Adrenal gland (tissue), 9 donors: ENCODE measurements at regions not wholly inside any gene's neighbourhood (a gene's known extent, or its start where the extent isn't known, plus 50 kb on each side); places are given as distances from the start of the nearest gene placed in this dataset.
A peak's percentile ranks its signal among the peaks of the same experiment; 100 is the strongest.

Experiments used
- DNase-seq, 7 donors: peaks; one replicate each; pipeline ENCODE4 v3.0.0-alpha.2; 2019 to 2020
- H3K27ac ChIP-seq, 5 donors: fragments of 200-600 bp; sonication (generic) in 4 of 5; 1 replicate in 3 of 5; 2 replicates in 2 of 5; pipeline versions ENCODE4 v1.5.1 to v1.8.0; 2016 to 2020; ENCODE audit warnings: mild to moderate bottlenecking in 1 of 5
- H3K27me3 ChIP-seq: fragments of 200-600 bp; 2 replicates; pipeline ENCODE4 v1.8.0; 2021
- H3K36me3 ChIP-seq, 2 donors: fragments of 200-600 bp; replicated peaks in 1 of 2; 1 replicate in 1 of 2; 2 replicates in 1 of 2; pipeline versions ENCODE4 v1.5.1 to v1.8.0; 2018 to 2022
- H3K4me1 ChIP-seq, 2 donors: fragments of 200-600 bp; replicated peaks in 1 of 2; 1 replicate in 1 of 2; 2 replicates in 1 of 2; pipeline versions ENCODE4 v1.5.1 to v1.8.0; 2018 to 2021
- H3K4me3 ChIP-seq, 4 donors: fragments of 200-600 bp; sonication (generic) in 3 of 4; one replicate each; pipeline ENCODE4 v1.5.1; 2016 to 2018
- H3K9me3 ChIP-seq, 3 donors: fragments of 200-600 bp; sonication (generic) in 1 of 3; replicated peaks in 1 of 3; 1 replicate in 2 of 3; 2 replicates in 1 of 3; pipeline versions ENCODE4 v1.5.1 to v1.8.0; 2016 to 2021
- CTCF ChIP-seq, 6 experiments: fragments of 450-650 bp in 4 of 6; fragments of 200-600 bp in 2 of 6; sonication (generic) in 1 of 6; IDR thresholded peaks; 1 replicate in 5 of 6; 2 replicates in 1 of 6; pipeline versions ENCODE4 v1.5.1 to v1.8.0; 2016 to 2021; ENCODE audit warnings: antibody characterized with exemption in 6 of 6, mild to moderate bottlenecking in 2 of 6, moderate library complexity in 1 of 6
- POLR2A ChIP-seq, 2 donors: fragments of 450-650 bp; IDR thresholded peaks; one replicate each; pipeline ENCODE4 v1.6.1; 2017; ENCODE audit warnings: antibody characterized with exemption in 2 of 2, mild to moderate bottlenecking in 2 of 2, moderate library complexity in 1 of 2
- WGBS, 4 donors: extraction: QIAGEN DNeasy Blood & Tissue Kit in 2 of 4; methylation state at CpG; one replicate each; pipeline versions ENCODE4 v1.1.5 to v1.1.7; 2013 to 2017; 5-methylcytosine and 5-hydroxymethylcytosine counted together
- intact Hi-C, 2 donors: fragments of 100-400 bp; cut with DNase I; formaldehyde crosslinking; loops; one replicate each; pipeline versions ENCODE4 v1.14.1 to v1.15.0; 2022 to 2023
- donor health status: healthy with polysubstance abuse.
- donor health status: Bipolar disorder and iron deficiency.
- donor health status: DM: yes; HTN: yes; CAD: no.
- donor health status: DM: no; HTN: no; CAD: no.
- donor health status: DM: no; HTN: no; CAD: no.

- H3K9me3 ChIP-seq = no peaks in the 10 kb centered on the region
- intact Hi-C loops = no loop called here
- no peaks in the 10 kb centered on the region for H3K27me3 ChIP-seq
- no peak overlapping the region for H3K4me3 ChIP-seq
- no peaks in the 10 kb centered on the region for H3K4me1 ChIP-seq
- no peak for DNase-seq
- TF ChIP-seq CTCF (IDR thresholded peaks at IDR 0.05) = no peak
- TF ChIP-seq POLR2A (IDR thresholded peaks at IDR 0.05) = no peak
- no peak overlapping the region for H3K27ac ChIP-seq
- H3K36me3 ChIP-seq = no peaks in the 10 kb centered on the region
Observed at GRCh38 chr12:92615086-92615485, 87.7 kb upstream of the PLEKHG7 start.

- no peaks in the 10 kb centered on the region for H3K4me1 ChIP-seq
- no peak overlapping the region for H3K4me3 ChIP-seq
- 89 to 92% (median 90%) methylated on average over 4 of the region's 4 CpGs for WGBS, 4 donors
- TF ChIP-seq POLR2A (IDR thresholded peaks at IDR 0.05) = no peak
- H3K36me3 ChIP-seq = no peaks in the 10 kb centered on the region
- no peaks in the 10 kb centered on the region for H3K9me3 ChIP-seq
- H3K27ac ChIP-seq = no peak overlapping the region
- no peaks in the 10 kb centered on the region for H3K27me3 ChIP-seq
- intact Hi-C loops = no loop called here
- no peak for DNase-seq
Observed at GRCh38 chr12:92614502-92614901, 88.3 kb upstream of the PLEKHG7 start.

- Histone ChIP-seq H3K36me3 (no peaks in the 10 kb centered on the region), H3K27me3 (no peaks in the 10 kb centered on the region), H3K9me3 (no peaks in the 10 kb centered on the region), H3K27ac (no peak overlapping the region), H3K4me1 (no peaks in the 10 kb centered on the region), H3K4me3 (no peak overlapping the region)
- WGBS, 4 donors = 78 to 95% (median 89%) methylated on average over 2 of the region's 2 CpGs
- intact Hi-C loops = no loop called here
- TF ChIP-seq CTCF (IDR thresholded peaks at IDR 0.05) (no peak), POLR2A (IDR thresholded peaks at IDR 0.05) (no peak)
- no peak for DNase-seq
Observed at GRCh38 chr12:92614001-92614400, 88.8 kb upstream of the PLEKHG7 start.

- no peak for TF ChIP-seq POLR2A (IDR thresholded peaks at IDR 0.05)
- no peak for TF ChIP-seq CTCF (IDR thresholded peaks at IDR 0.05)
- no peak for DNase-seq
Observed at GRCh38 chr12:92612611-92613010, 90.2 kb upstream of the PLEKHG7 start.

GRCh38 chr12:92608151-92609091 lies 94.4 kb upstream of the PLEKHG7 start:
- Histone ChIP-seq H3K36me3 (no peaks in the 10 kb centered on the region), H3K27me3 (no peaks in the 10 kb centered on the region), H3K4me1 (peaks cover 6 to 8% of the 10 kb centered on the region in 2 donors), H3K27ac (no peak overlapping the region), H3K4me3 (no peak overlapping the region), H3K9me3 (no peaks in the 10 kb centered on the region)
- DNase-seq = peak in 3 of 7 donors; percentile 23 to 59 (median 30)
- intact Hi-C loops = no loop called here
- WGBS, 4 donors = 30 to 41% (median 36%) methylated on average over 8 of the region's 8 CpGs
- peak; percentile 22 to 64 (median 55) for TF ChIP-seq CTCF (IDR thresholded peaks at IDR 0.05)
- no peak for TF ChIP-seq POLR2A (IDR thresholded peaks at IDR 0.05)

More at GRCh38 chr12:92612611-92613010, 90.2 kb upstream of the PLEKHG7 start:
- intact Hi-C loops = no loop called here
- H3K36me3 ChIP-seq = no peaks in the 10 kb centered on the region
- H3K4me1 ChIP-seq = no peaks in the 10 kb centered on the region
- H3K27me3 ChIP-seq = no peaks in the 10 kb centered on the region
- H3K4me3 ChIP-seq = no peak overlapping the region
- no peaks in the 10 kb centered on the region for H3K9me3 ChIP-seq
- WGBS, 4 donors = 74 to 81% (median 74%) methylated on average over 2 of the region's 2 CpGs
- H3K27ac ChIP-seq = no peak overlapping the region
